ENCODE measurements at regions not wholly inside any gene's neighbourhood (a gene's known extent, or its start where the extent isn't known, plus 50 kb on each side); places are given as distances from the start of the nearest gene placed in this dataset.

- TF ChIP-seq FOXM1 (IDR thresholded peaks at IDR 0.05; ENCODE audit: borderline replicate concordance) (no peak), CTBP1 (IDR thresholded peaks at IDR 0.05; ENCODE audit: borderline replicate concordance) (no peak), ARNT (IDR thresholded peaks at IDR 0.05) (no peak)
Measured at GRCh38 chr1:29876902-29877301, 640.6 kb downstream of the PTPRU start.
